GM18502 (cell line): ENCODE measurements at regions not wholly inside any gene's neighbourhood (a gene's known extent, or its start where the extent isn't known, plus 50 kb on each side); places are given as distances from the start of the nearest gene placed in this dataset.
A peak's percentile ranks its signal among the peaks of the same experiment; 100 is the strongest.
"Not testable (repeated sequence)": the region's sequence is repeated elsewhere in the genome, so short reads cannot be mapped to it uniquely, and the experiment has no call there.

Experiments used
- ATAC-seq: cut with Tn5 transposase; IDR thresholded peaks from one replicate; pipeline ENCODE4 v1.9.1; 2021; ENCODE audit warnings: mild to moderate bottlenecking; ENCODE audit not compliant: unreplicated experiment, poor library complexity

DNA sequence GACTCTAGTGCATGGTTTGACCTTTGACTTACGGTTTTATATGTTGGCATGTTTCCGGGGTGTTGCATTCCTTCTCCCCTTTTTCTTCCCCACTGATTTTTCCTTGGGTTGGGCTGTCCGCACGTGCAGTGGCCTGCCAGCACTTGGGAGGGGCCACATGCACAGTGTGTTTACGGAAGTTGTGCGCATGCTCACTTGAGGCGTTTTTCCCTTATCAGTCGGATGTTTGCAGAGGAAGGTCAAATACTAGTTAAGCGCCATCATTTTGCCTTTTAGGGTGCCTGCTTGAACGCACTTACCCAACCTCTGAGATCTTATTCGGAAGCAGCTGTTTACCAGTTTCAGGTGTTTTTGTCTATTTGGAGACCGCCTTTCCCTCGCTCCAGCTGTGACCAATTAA lies 653.9 kb upstream of the AADAT start:
- no peak for ATAC-seq

- ATAC-seq = no peak
Measured at GRCh38 chr4:170741856-170742255, 652.1 kb upstream of the AADAT start.

DNA sequence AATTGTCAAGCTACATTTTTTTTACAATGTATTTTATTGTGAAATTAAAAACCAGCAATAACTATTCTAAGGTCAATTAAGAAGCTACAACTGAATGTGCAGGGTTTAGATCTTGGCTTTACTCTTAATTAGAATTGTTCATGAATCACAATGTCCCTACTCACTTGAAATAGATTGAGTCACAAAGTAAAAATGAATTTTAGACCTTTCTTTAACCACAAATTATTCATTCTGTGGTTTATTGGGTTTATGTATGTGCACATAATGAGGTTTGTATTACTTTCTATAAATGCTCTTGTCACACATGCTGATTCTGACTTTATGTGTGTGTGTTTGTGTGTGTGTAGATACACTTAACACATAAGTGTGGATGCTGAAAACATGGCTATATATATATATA lies 647.0 kb upstream of the AADAT start:
- no peak for ATAC-seq

DNA sequence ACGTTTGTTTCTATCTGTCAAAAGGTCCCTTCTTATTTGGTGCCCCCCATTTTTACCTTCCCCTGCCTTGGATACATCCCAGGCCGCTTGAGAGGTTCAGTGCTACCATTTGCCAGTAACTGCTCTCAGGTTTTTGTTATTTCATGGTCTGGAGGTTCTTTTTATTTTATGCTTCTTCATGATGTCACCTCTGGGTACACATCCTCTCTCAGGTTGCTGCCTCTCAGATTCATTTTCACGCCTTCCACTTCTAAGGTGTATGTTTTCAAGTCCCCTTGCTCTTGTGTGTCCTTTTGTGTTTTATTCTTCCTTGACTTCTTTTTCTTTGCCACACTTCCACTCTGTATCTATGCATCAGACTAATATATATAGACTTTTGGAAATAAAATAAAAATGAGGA lies 640.1 kb upstream of the AADAT start:
- no peak for ATAC-seq

- ATAC-seq = no peak
Measured at GRCh38 chr4:170729236-170729635, 639.5 kb upstream of the AADAT start.

- no peak for ATAC-seq
Measured at GRCh38 chr4:170724191-170724590, 634.4 kb upstream of the AADAT start.

- no peak for ATAC-seq
Measured at GRCh38 chr4:170723171-170723570, 633.4 kb upstream of the AADAT start.

DNA sequence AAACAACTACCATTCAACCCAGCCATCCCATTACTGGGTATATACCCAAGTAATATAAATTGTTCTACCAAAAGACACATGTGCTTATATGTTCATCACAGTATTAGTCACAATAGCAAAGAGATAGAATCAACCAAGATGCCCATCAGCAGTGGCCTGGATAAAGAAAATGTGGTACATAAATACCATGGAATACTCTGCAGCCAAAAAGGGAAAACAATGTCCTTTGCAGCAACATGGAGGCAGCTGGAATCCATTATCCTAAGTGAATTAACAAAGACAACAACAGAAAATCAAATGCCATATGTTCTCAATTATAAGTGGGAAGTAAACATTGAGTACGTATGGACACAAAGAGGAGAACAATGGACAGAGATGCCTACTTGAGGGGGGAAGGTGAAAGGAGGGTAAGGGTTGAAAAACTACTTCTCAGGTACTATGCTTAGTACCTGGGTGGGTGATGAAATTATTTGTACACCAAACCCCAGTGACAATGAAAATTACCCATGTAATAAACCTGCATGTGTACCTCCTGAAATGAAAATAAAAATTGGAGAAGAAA lies 632.1 kb upstream of the AADAT start:
- ATAC-seq = no peak

DNA sequence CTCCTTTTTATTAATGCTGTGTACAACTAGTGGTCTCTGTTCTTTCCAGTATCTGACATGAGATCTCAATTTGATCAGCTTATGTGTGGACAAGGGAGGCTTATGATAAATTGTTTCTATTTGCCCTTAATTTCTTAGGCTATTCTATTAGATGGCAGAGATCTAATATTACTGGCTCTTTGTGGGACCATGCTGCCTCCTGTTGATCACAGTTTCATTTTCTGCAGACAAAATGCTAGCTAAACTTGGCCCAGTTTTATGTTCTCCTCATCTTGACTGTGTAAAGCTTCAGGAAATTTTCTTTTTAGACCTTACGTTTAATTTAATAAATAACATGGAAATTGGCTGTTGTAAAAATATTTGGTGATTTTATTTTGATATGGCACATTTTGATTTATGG lies 627.1 kb upstream of the AADAT start:
- ATAC-seq = no peak

- no peak for ATAC-seq
Measured at GRCh38 chr4:170705907-170706306, 616.2 kb upstream of the AADAT start.

GRCh38 chr4:170700064-170700463 lies 610.3 kb upstream of the AADAT start:
- ATAC-seq = no peak

DNA sequence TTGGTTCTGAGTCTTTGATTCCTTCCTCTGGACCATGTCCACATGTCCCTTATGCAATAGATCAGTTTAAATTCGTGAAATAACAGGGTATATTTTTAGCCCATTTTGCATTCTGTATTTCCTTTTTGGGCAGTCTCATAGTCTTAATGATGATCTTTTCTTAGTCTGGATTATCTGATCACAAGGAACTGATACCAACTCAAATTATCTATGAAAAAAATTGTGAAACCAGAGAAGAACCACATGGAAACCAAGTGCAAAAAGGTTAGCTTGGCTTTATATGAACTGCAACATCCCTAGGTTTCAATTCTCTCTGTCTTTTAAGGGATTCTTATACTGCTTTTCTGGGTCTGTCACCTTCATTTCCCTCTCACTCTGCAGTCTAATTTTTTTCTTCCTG lies 608.6 kb upstream of the AADAT start:
- ATAC-seq = peak; percentile 70

DNA sequence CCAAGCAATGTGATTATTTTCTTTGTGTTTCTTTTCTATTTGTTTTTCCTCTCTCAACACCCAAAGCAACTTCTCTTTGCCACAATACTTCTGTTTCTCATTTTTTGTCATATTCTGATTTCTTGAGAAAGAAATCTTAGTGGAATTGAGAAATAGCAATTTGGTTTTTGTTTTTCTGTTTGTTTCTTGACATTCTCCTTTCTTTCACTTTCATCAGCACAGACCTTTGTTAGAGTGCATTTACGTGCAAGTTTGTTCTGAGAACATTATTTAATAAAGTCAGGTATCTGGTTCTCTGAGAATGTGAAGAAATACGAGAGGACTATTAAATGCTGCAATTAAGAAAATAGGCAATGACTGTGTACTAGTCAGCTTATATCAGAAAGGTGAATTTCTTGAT lies 608.1 kb upstream of the AADAT start:
- ATAC-seq = peak; percentile 45

GRCh38 chr4:170697045-170697444 lies 607.3 kb upstream of the AADAT start:
- ATAC-seq = no peak

DNA sequence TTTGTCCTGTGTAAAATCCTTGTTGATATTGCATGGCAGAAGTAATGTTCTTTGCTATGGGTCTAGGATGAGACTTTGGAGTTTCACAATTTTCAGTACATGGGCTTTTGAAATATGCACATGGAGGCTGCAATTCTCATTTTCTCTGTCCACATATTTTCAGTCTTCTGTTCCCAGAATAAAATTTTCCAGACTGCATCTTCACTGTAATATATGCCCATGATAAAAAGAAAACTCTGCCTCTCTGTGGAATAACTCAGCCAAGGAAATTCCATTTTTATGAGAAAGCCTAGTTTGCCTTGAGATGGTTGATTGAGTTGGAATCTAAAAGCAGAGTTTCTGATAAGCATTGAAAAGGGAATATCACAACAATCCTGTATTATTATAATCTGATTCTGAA lies 601.4 kb upstream of the AADAT start:
- ATAC-seq = no peak

GRCh38 chr4:170687751-170688150 lies 598.0 kb upstream of the AADAT start:
- ATAC-seq = no peak

DNA sequence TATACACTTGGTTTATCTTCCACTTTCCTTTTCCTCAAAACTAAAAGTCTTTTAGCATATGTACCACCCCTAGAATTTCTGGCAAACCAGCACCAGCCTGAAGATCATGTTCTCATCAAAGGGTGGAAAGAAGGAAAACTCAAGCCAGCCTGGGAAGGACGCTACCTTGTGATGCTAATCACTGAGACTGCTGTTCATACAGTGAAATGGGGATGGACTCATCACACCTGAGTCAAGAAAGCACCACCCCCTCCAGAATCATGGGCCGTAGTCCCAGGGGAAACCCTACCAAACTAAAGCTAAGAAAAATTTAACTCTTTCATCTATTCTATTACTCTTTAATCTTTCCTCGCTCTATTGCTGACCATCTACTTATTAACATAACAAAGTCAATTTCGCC lies 595.9 kb upstream of the AADAT start:
- not testable (repeated sequence) for ATAC-seq

- no peak for ATAC-seq
Measured at GRCh38 chr4:170682558-170683294, 593.0 kb upstream of the AADAT start.

DNA sequence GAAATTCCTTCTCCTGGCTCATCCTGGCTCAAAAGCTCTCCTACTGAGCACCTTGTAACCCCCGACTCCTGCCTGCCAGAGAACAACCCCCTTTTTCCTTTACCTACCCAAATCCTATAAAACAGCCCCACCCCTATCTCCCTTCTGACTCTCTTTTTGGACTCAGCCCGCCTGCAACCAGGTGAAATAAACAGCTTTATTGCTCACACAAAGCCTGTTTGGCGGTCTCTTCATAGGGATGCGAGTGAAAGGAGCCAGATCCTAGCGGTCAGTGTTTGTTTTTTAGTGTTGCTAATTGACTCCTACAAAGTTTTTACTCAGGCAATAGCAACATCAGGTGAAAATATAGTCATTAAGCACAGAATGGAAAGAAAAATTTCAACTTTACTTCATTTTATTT lies 592.3 kb upstream of the AADAT start:
- not testable (repeated sequence) for ATAC-seq

- ATAC-seq = peak; percentile 72
Measured at GRCh38 chr4:170675568-170676262, 586.0 kb upstream of the AADAT start.

- ATAC-seq = no peak
Measured at GRCh38 chr4:170674176-170674575, 584.4 kb upstream of the AADAT start.
